ENCODE measurements at regions not wholly inside any gene's neighbourhood (a gene's known extent, or its start where the extent isn't known, plus 50 kb on each side); places are given as distances from the start of the nearest gene placed in this dataset.
"Not testable (repeated sequence)": the region's sequence is repeated elsewhere in the genome, so short reads cannot be mapped to it uniquely, and the experiment has no call there.

GRCh38 chr12:67482751-67483661, 165.5 kb upstream of the DYRK2 start:
- no peaks in the 10 kb centered on the region for H3K36me3 ChIP-seq (ENCODE audit: low read depth, missing control alignments)
- peak; percentile 62 for DNase-seq
- TF ChIP-seq POLR2A (IDR thresholded peaks at IDR 0.05) (no peak), CTCF (IDR thresholded peaks at IDR 0.05) (no peak)
- intact Hi-C loops (cut with DNase I; ENCODE audit: low total_unique reads) = no loop called here
- no peaks in the 10 kb centered on the region for H3K27me3 ChIP-seq
- no peaks in the 10 kb centered on the region for H3K9me3 ChIP-seq
- no peak overlapping the region for H3K4me3 ChIP-seq
- no peak overlapping the region for H3K27ac ChIP-seq
- no peaks in the 10 kb centered on the region for H3K4me1 ChIP-seq
- WGBS, 2 donors = 64 to 84% methylated on average over 6 of the region's 6 CpGs

DNA sequence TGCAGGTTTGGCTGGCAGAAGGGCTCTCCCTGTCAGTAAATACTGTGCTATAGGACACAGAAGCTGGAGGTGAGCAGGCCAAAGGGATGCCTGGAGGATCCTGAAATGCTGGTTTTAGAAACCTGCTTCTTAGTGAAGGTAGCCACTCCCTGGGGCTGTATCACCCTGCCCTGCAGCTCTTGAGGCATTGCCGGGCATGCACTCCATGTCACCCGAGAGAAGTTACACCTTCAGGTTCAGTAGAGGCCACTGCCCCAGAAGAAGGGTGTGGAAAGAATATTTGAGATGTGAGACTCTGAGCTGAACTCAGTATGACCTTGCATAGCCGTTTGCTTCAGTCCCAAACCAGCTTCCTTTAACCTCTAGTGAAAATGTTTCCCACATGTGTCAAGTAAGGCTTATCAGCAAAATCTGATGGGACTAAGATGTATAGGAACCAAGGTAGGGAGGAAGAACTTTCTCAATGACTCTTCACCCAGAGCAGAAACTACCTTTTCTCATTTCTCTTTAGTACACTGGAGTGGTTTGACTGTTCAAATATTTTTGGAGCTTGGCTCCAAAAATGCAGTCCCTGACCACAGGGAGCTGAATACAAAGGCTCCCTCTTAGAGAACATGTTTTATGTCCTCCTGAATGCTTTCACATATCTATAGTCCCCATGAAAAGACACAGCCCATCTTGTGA, 164.5 kb upstream of the DYRK2 start:
- no peaks in the 10 kb centered on the region for H3K36me3 ChIP-seq (ENCODE audit: low read depth, missing control alignments)
- no peak overlapping the region for H3K4me3 ChIP-seq
- no peaks in the 10 kb centered on the region for H3K9me3 ChIP-seq
- H3K4me1 ChIP-seq = no peaks in the 10 kb centered on the region
- H3K27ac ChIP-seq = no peak overlapping the region
- intact Hi-C loops (cut with DNase I; ENCODE audit: low total_unique reads) = no loop called here
- DNase-seq = no peak
- TF ChIP-seq POLR2A (IDR thresholded peaks at IDR 0.05) (no peak), CTCF (IDR thresholded peaks at IDR 0.05) (no peak)
- no peaks in the 10 kb centered on the region for H3K27me3 ChIP-seq
- WGBS, 2 donors = 79 to 91% methylated on average over 3 of the region's 3 CpGs

- no peak for DNase-seq
- Histone ChIP-seq H3K27ac (no peak overlapping the region), H3K27me3 (no peaks in the 10 kb centered on the region), H3K4me3 (no peak overlapping the region), H3K4me1 (no peaks in the 10 kb centered on the region), H3K36me3 (ENCODE audit: low read depth, missing control alignments) (no peaks in the 10 kb centered on the region), H3K9me3 (no peaks in the 10 kb centered on the region)
- 91 to 93% methylated on average over 4 of the region's 4 CpGs for WGBS, 2 donors
- no peak for TF ChIP-seq POLR2A (IDR thresholded peaks at IDR 0.05)
- no peak for TF ChIP-seq CTCF (IDR thresholded peaks at IDR 0.05)
- intact Hi-C loops (cut with DNase I; ENCODE audit: low total_unique reads) = no loop called here
Observed at GRCh38 chr12:67484791-67485480, 163.6 kb upstream of the DYRK2 start.

GRCh38 chr12:67486671-67487070, 161.9 kb upstream of the DYRK2 start:
- no peak for DNase-seq
- intact Hi-C loops (cut with DNase I; ENCODE audit: low total_unique reads) = no loop called here
- H3K27me3 ChIP-seq = no peaks in the 10 kb centered on the region
- H3K9me3 ChIP-seq = no peaks in the 10 kb centered on the region
- TF ChIP-seq CTCF (IDR thresholded peaks at IDR 0.05) (no peak), POLR2A (IDR thresholded peaks at IDR 0.05) (no peak)
- H3K4me1 ChIP-seq = no peaks in the 10 kb centered on the region
- 83 to 93% methylated on average over 2 of the region's 2 CpGs for WGBS, 2 donors
- no peak overlapping the region for H3K4me3 ChIP-seq
- no peak overlapping the region for H3K27ac ChIP-seq
- H3K36me3 ChIP-seq (ENCODE audit: low read depth, missing control alignments) = no peaks in the 10 kb centered on the region

DNA sequence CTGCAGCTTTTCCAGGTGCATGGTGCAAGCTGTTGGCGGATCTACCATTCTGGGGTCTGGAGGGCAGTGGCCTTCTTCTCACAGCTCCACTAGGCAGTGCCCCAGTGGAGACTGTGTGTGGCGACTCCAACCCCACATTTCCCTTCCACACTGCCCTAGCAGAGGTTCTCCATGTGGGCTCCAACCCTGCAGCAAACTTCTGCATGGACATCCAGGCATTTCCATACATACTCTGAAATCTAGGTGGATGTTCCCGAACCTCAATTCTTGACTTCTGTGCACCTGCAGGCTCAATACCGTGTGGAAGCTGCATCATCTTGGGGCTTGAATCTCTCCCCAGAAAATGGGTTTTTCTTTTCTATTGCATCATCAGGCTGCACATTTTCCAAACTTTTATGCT, 160.2 kb upstream of the DYRK2 start:
- H3K4me1 ChIP-seq; H3K27ac ChIP-seq; H3K4me3 ChIP-seq; DNase-seq; H3K9me3 ChIP-seq; H3K27me3 ChIP-seq; H3K36me3 ChIP-seq (ENCODE audit: low read depth, missing control alignments); intact Hi-C loops (cut with DNase I; ENCODE audit: low total_unique reads): not testable (repeated sequence)
- 92% methylated on average over 4 of the region's 4 CpGs for WGBS, 2 donors

Data from testis (tissue), 2 donors.